Tibial nerve (tissue), 4 donors: ENCODE measurements at regions not wholly inside any gene's neighbourhood (a gene's known extent, or its start where the extent isn't known, plus 50 kb on each side); places are given as distances from the start of the nearest gene placed in this dataset.
A peak's percentile ranks its signal among the peaks of the same experiment; 100 is the strongest.

Source experiments
- DNase-seq, 2 donors: peaks; one replicate each; pipeline ENCODE4 v3.0.0-alpha.2; 2019; ENCODE audit warnings: low spot score in 2 of 2
- H3K27ac ChIP-seq, 4 donors: fragments of 200-600 bp; sonication (generic) in 3 of 4; one replicate each; pipeline ENCODE4 v1.5.1; 2017 to 2019; ENCODE audit warnings: mild to moderate bottlenecking in 1 of 4
- H3K27me3 ChIP-seq, 2 donors: fragments of 200-600 bp; sonication (generic) in 1 of 2; one replicate each; pipeline versions ENCODE4 v1.5.1 to v1.6.0; 2017 to 2019
- H3K36me3 ChIP-seq, 3 donors: fragments of 200-600 bp; sonication (generic); one replicate each; pipeline ENCODE4 v1.5.1; 2018 to 2019
- H3K4me1 ChIP-seq, 4 donors: fragments of 200-600 bp; sonication (generic) in 3 of 4; one replicate each; pipeline ENCODE4 v1.5.1; 2017 to 2019
- H3K4me3 ChIP-seq, 4 donors: fragments of 200-600 bp; sonication (generic) in 3 of 4; one replicate each; pipeline ENCODE4 v1.5.1; 2017 to 2019; ENCODE audit warnings: mild to moderate bottlenecking in 1 of 4, moderate library complexity in 1 of 4
- H3K9me3 ChIP-seq, 4 donors: fragments of 200-600 bp; sonication (generic) in 3 of 4; one replicate each; pipeline ENCODE4 v1.5.1; 2017 to 2019
- CTCF ChIP-seq, 5 experiments: fragments of 200-600 bp in 3 of 5; fragments of 450-650 bp in 2 of 5; sonication (generic) in 3 of 5; IDR thresholded peaks; one replicate each; pipeline ENCODE4 v1.5.1; 2016 to 2019; ENCODE audit warnings: antibody characterized with exemption in 5 of 5, mild to moderate bottlenecking in 3 of 5, moderate library complexity in 2 of 5
- EP300 ChIP-seq, 2 donors: sonication (generic); formaldehyde crosslinking; IDR thresholded peaks; one replicate each; pipeline ENCODE4 v1.6.1; 2017; ENCODE audit warnings: antibody characterized with exemption in 2 of 2, mild to moderate bottlenecking in 1 of 2
- POLR2A ChIP-seq, 2 donors: fragments of 450-650 bp; IDR thresholded peaks; one replicate each; pipeline ENCODE4 v1.6.1; 2017; ENCODE audit warnings: antibody characterized with exemption in 2 of 2, mild to moderate bottlenecking in 2 of 2, moderate library complexity in 2 of 2
- WGBS, 2 donors: methylation state at CpG; one replicate each; pipeline ENCODE4 v1.1.5; 2018; 5-methylcytosine and 5-hydroxymethylcytosine counted together

GRCh38 chr1:199546323-199546722 lies 481.2 kb upstream of the NR5A2 start:
- H3K27me3 ChIP-seq, result no peaks in the 10 kb centered on the region
- no peak for DNase-seq
- no peak overlapping the region for H3K4me3 ChIP-seq
- whole genome bisulfite sequencing, 2 donors, result 88 to 89% methylated on average over 2 of the region's 2 CpGs
- TF ChIP-seq CTCF (IDR thresholded peaks at IDR 0.05) (no peak), POLR2A (IDR thresholded peaks at IDR 0.05) (no peak), EP300 (IDR thresholded peaks at IDR 0.05) (no peak)
- no peaks in the 10 kb centered on the region for H3K9me3 ChIP-seq
- no peaks in the 10 kb centered on the region for H3K4me1 ChIP-seq
- no peak overlapping the region for H3K27ac ChIP-seq
- no peaks in the 10 kb centered on the region for H3K36me3 ChIP-seq

- Histone ChIP-seq H3K36me3 (no peaks in the 10 kb centered on the region), H3K4me1 (no peaks in the 10 kb centered on the region), H3K4me3 (no peak overlapping the region), H3K9me3 (no peaks in the 10 kb centered on the region), H3K27ac (no peak overlapping the region), H3K27me3 (no peaks in the 10 kb centered on the region)
- 73 to 81% methylated on average over 2 of the region's 2 CpGs for WGBS, 2 donors
- no peak for TF ChIP-seq EP300 (IDR thresholded peaks at IDR 0.05)
- TF ChIP-seq CTCF (IDR thresholded peaks at IDR 0.05), result no peak
- TF ChIP-seq POLR2A (IDR thresholded peaks at IDR 0.05), result no peak
- no peak for DNase-seq
These were observed 478.1 kb upstream of the NR5A2 start for GRCh38 chr1:199549421-199549820.

- Histone ChIP-seq H3K4me1 (no peaks in the 10 kb centered on the region), H3K36me3 (no peaks in the 10 kb centered on the region), H3K27ac (no peak overlapping the region), H3K9me3 (no peaks in the 10 kb centered on the region), H3K27me3 (no peaks in the 10 kb centered on the region), H3K4me3 (no peak overlapping the region)
- TF ChIP-seq EP300 (IDR thresholded peaks at IDR 0.05) (no peak), POLR2A (IDR thresholded peaks at IDR 0.05) (no peak), CTCF (IDR thresholded peaks at IDR 0.05) (no peak)
- DNase-seq, result no peak
- 68 to 70% methylated on average over 4 of the region's 4 CpGs for WGBS, 2 donors
These were observed 477.1 kb upstream of the NR5A2 start for GRCh38 chr1:199550199-199551065.

GRCh38 chr1:199551967-199552565 lies 475.4 kb upstream of the NR5A2 start:
- Histone ChIP-seq H3K27me3 (no peaks in the 10 kb centered on the region), H3K27ac (no peak overlapping the region), H3K4me3 (no peak overlapping the region), H3K36me3 (no peaks in the 10 kb centered on the region), H3K9me3 (no peaks in the 10 kb centered on the region), H3K4me1 (no peaks in the 10 kb centered on the region)
- no peak for TF ChIP-seq POLR2A (IDR thresholded peaks at IDR 0.05)
- no peak for TF ChIP-seq EP300 (IDR thresholded peaks at IDR 0.05)
- peak; percentile 25 to 60 (median 48) for TF ChIP-seq CTCF (IDR thresholded peaks at IDR 0.05)
- 37 to 38% methylated on average over 4 of the region's 4 CpGs for WGBS, 2 donors
- peak in 1 of 2 donors; percentile 66 for DNase-seq

- H3K27me3 ChIP-seq, result no peaks in the 10 kb centered on the region
- H3K4me3 ChIP-seq, result no peak overlapping the region
- H3K27ac ChIP-seq, result no peak overlapping the region
- TF ChIP-seq POLR2A (IDR thresholded peaks at IDR 0.05) (no peak), CTCF (IDR thresholded peaks at IDR 0.05) (no peak), EP300 (IDR thresholded peaks at IDR 0.05) (no peak)
- DNase-seq, result no peak
- no peaks in the 10 kb centered on the region for H3K36me3 ChIP-seq
- WGBS, 2 donors, result 63 to 82% methylated on average over 1 of the region's 1 CpG
- no peaks in the 10 kb centered on the region for H3K4me1 ChIP-seq
- H3K9me3 ChIP-seq, result no peaks in the 10 kb centered on the region
These were observed 474.4 kb upstream of the NR5A2 start for GRCh38 chr1:199553104-199553503.
